Hepatocyte (in vitro differentiated cells): ENCODE measurements at regions not wholly inside any gene's neighbourhood (a gene's known extent, or its start where the extent isn't known, plus 50 kb on each side); places are given as distances from the start of the nearest gene placed in this dataset.

Source experiments
- DNase-seq: peaks from one replicate; pipeline ENCODE4 v3.0.0-alpha.2; 2016; ENCODE audit warnings: low spot score
- H2AFZ ChIP-seq: fragments of 200-600 bp; sonication (generic); 2 replicates; pipeline ENCODE4 v1.6.0; 2016; ENCODE audit warnings: antibody characterized with exemption, mild to moderate bottlenecking
- H3K27ac ChIP-seq: fragments of 200-600 bp; sonication (generic); 2 replicates; pipeline ENCODE4 v1.5.1; 2016; ENCODE audit warnings: mild to moderate bottlenecking
- H3K27me3 ChIP-seq: fragments of 200-600 bp; sonication (generic); 2 replicates; pipeline ENCODE4 v1.6.1; 2016
- H3K36me3 ChIP-seq: fragments of 200-600 bp; sonication (generic); replicated peaks from 2 replicates; pipeline ENCODE4 v1.5.1; 2016; ENCODE audit warnings: low read depth; ENCODE audit not compliant: insufficient read depth
- H3K4me1 ChIP-seq: fragments of 200-600 bp; sonication (generic); 2 replicates; pipeline ENCODE4 v1.5.1; 2016; ENCODE audit warnings: mild to moderate bottlenecking, moderate library complexity; ENCODE audit not compliant: insufficient read depth
- H3K4me2 ChIP-seq: fragments of 200-600 bp; sonication (generic); 2 replicates; pipeline ENCODE4 v1.6.0; 2016
- H3K4me3 ChIP-seq: fragments of 200-600 bp; sonication (generic); 2 replicates; pipeline ENCODE4 v1.5.1; 2016; ENCODE audit warnings: mild to moderate bottlenecking
- H3K79me2 ChIP-seq: fragments of 200-600 bp; sonication (generic); 2 replicates; pipeline ENCODE4 v1.6.0; 2017; ENCODE audit warnings: mild to moderate bottlenecking
- H3K9me2 ChIP-seq: fragments of 200-600 bp; sonication (generic); replicated peaks from 2 replicates; pipeline ENCODE4 v1.6.0; 2017; ENCODE audit warnings: mild to moderate bottlenecking; ENCODE audit not compliant: insufficient read depth
- H3K9me3 ChIP-seq: fragments of 200-600 bp; sonication (generic); 2 replicates; pipeline ENCODE4 v1.5.1; 2016; ENCODE audit warnings: low read depth, mild to moderate bottlenecking
- H4K20me1 ChIP-seq: fragments of 200-600 bp; sonication (generic); 2 replicates; pipeline ENCODE4 v1.6.0; 2016; ENCODE audit warnings: mild to moderate bottlenecking; ENCODE audit not compliant: insufficient read depth, poor library complexity, severe bottlenecking
- CTCF ChIP-seq: fragments of 200-600 bp; sonication (generic); IDR thresholded peaks from 2 replicates; pipeline ENCODE4 v1.5.1; 2016; ENCODE audit warnings: antibody characterized with exemption, mild to moderate bottlenecking; ENCODE audit not compliant: poor library complexity
- EZH2 ChIP-seq: fragments of 200-600 bp; sonication (generic); IDR thresholded peaks from 2 replicates; pipeline ENCODE4 v1.6.1; 2016; ENCODE audit warnings: antibody characterized with exemption, mild to moderate bottlenecking, borderline replicate concordance
- EZH2phosphoT487 ChIP-seq: fragments of 200-600 bp; sonication (generic); IDR thresholded peaks from one replicate; pipeline ENCODE4 v1.6.1; 2018; ENCODE audit warnings: antibody characterized with exemption, mild to moderate bottlenecking, low read depth, moderate library complexity; ENCODE audit not compliant: unreplicated experiment, severe bottlenecking
- WGBS: methylation state at CpG from one replicate; pipeline ENCODE4 v1.1.6; 2016; ENCODE audit warnings: low lambda C conversion rate; ENCODE audit errors: missing lambda C conversion rate; 5-methylcytosine and 5-hydroxymethylcytosine counted together

GRCh38 chr11:13098616-13099289 lies 89.6 kb downstream of the RASSF10 start:
- TF ChIP-seq EZH2phosphoT487 (no peak), CTCF (no peak), EZH2 (no peak)
- Histone ChIP-seq H2AFZ (no peak overlapping the region), H4K20me1 (no peaks in the 10 kb centered on the region), H3K4me2 (no peak overlapping the region), H3K4me3 (no peak overlapping the region), H3K9me2 (no peaks in the 10 kb centered on the region), H3K4me1 (no peaks in the 10 kb centered on the region), H3K27me3 (no peaks in the 10 kb centered on the region), H3K27ac (no peak overlapping the region), H3K36me3 (no peaks in the 10 kb centered on the region), H3K9me3 (no peaks in the 10 kb centered on the region), H3K79me2 (no peaks in the 10 kb centered on the region)
- WGBS = 92% methylated on average over 3 of the region's 3 CpGs
- DNase-seq = no peak

GRCh38 chr11:13101644-13102512 lies 92.8 kb downstream of the RASSF10 start:
- Histone ChIP-seq H3K9me2 (no peaks in the 10 kb centered on the region), H3K36me3 (no peaks in the 10 kb centered on the region), H3K27ac (peak overlapping the region; percentile 23), H2AFZ (no peak overlapping the region), H3K4me2 (no peak overlapping the region), H3K79me2 (no peaks in the 10 kb centered on the region), H3K4me3 (no peak overlapping the region), H3K9me3 (no peaks in the 10 kb centered on the region), H3K4me1 (no peaks in the 10 kb centered on the region), H3K27me3 (no peaks in the 10 kb centered on the region), H4K20me1 (no peaks in the 10 kb centered on the region)
- TF ChIP-seq EZH2 = no peak
- TF ChIP-seq EZH2phosphoT487 = no peak
- TF ChIP-seq CTCF = no peak
- WGBS = 85% methylated on average over 5 of the region's 5 CpGs
- DNase-seq = no peak

- H3K4me1 ChIP-seq = no peaks in the 10 kb centered on the region
- H3K27me3 ChIP-seq = no peaks in the 10 kb centered on the region
- peak overlapping the region; percentile 23 for H3K27ac ChIP-seq
- H3K36me3 ChIP-seq = no peaks in the 10 kb centered on the region
- DNase-seq = no peak
- no peaks in the 10 kb centered on the region for H3K9me2 ChIP-seq
- TF ChIP-seq EZH2phosphoT487 (no peak), CTCF (no peak)
- H3K79me2 ChIP-seq = no peaks in the 10 kb centered on the region
- H3K4me3 ChIP-seq = no peak overlapping the region
- no peak overlapping the region for H2AFZ ChIP-seq
- WGBS = 65% methylated on average over 2 of the region's 2 CpGs
- no peaks in the 10 kb centered on the region for H4K20me1 ChIP-seq
- H3K4me2 ChIP-seq = no peak overlapping the region
- H3K9me3 ChIP-seq = no peaks in the 10 kb centered on the region
Observed at GRCh38 chr11:13102513-13102840, 93.4 kb downstream of the RASSF10 start.
